ENCODE measurements at regions not wholly inside any gene's neighbourhood (a gene's known extent, or its start where the extent isn't known, plus 50 kb on each side); places are given as distances from the start of the nearest gene placed in this dataset.

DNA sequence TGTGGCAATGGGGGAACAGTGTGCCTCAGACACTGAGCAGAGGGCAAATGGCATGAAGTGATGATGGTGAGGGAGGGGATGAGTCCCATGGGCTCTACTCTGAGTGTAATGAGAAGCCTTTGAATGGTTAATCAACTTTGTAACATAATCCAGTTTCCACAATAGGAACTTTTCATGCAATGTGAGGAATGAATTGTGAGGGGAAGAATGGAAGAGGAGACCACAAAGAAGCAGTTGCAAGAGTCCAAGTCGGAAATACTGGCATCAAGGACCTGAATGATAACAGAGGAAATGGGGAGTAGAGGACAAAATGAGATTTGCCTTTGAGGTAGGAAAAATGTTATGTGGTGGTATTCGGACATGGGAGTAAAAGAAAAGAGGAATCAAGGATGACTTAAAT lies 476.9 kb upstream of the PRICKLE1 start:
- intact Hi-C loops (cut with DNase I, micrococcal nuclease), result no loop called here
- DNase-seq (no peak), ATAC-seq (no peak)

DNA sequence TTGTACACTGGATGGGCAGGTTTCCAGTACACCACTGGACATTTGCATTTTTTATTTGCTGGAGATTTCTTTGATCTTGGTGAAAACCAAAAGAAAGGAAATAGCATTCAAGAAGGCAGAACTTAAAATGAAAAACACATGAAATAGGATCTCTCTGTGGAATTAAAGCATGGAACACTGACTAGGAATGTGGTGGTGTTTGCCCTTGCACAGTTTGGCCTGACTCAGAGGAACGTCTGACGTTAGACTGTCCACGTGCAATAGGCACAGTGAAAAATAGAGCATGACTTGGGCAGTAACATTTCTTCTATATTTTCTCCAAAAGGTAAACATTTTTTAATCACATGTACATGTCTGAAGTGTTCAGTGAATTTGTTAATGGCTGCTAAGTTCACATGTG lies 474.1 kb upstream of the PRICKLE1 start:
- ATAC-seq (no peak), DNase-seq (no peak)
- intact Hi-C loops (cut with DNase I, micrococcal nuclease), result no loop called here

DNA sequence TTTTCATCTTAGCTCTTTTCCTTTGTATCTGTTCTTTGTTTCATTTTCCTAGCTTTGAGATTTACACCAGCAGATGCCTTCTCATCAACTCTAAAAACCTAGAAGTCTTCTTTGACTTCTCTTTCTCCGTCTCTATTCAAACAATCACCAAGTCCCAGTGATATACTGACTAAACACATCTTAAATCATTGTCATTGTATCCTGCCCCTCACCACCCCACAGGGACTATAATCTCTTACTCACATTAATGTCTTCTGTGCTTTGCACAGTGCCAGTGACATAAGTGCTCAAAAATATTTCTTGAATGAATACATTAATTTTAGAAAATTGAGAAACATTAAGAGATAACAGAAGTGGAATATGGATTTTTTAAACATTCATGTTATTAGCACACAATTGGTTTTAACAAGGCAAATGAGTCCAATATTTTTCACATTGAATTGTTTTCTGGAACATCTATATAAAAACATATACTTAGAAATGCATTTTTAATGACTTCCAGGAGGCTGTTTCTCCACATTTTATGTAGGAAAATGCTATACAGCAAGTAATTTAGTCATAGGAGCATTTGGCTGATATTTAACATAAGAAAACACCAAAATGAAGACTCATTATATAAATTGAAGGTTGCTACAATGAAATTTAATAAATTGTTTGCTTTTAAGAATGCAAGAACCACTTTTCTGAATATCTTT lies 472.8 kb upstream of the PRICKLE1 start:
- ATAC-seq (no peak), DNase-seq (no peak)
- intact Hi-C loops (cut with DNase I, micrococcal nuclease), result no loop called here

DNA sequence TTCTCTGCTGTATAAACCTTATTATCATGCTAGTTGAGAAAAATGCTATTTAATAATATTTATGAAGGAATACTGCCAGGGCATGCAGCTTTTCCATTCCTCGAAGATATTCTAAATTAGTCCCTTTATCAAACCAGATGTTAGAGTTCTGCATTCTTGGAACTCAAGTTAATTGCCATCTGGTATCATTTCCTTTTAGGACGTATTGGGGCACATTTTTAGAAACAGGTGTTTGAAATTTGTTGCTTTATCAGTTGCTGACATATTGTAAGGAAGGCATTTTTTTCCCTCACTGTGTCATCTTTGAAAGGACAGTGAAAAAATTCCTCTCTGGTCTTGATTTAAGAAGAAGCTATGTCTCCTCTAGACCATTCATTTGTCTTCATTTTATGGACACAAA lies 471.2 kb upstream of the PRICKLE1 start:
- no peak for DNase-seq

DNA sequence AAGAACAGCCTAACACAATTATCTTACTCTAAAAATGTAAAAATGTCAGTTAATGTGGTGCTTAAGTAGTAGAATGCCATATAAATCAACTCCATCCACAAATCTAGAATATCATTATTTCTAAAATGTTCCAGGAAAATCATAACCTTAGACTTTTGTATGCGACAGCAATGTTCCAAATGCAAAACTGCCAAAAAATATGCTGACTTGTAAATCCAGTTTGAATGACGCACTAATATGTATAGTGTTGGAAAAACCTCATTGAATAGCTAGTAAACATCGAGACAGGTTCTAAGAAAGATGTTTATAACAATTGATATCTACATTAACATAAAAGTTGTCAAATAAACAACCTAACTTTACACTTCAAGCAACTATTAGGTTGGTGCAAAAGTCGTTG lies 469.1 kb upstream of the PRICKLE1 start:
- DNase-seq, result no peak
- no peak for ATAC-seq
- intact Hi-C loops (cut with DNase I, micrococcal nuclease), result no loop called here

More for the DNA sequence above, 471.2 kb upstream of the PRICKLE1 start:
- ATAC-seq, result no peak
- intact Hi-C loops (cut with DNase I, micrococcal nuclease), result no loop called here

DNA sequence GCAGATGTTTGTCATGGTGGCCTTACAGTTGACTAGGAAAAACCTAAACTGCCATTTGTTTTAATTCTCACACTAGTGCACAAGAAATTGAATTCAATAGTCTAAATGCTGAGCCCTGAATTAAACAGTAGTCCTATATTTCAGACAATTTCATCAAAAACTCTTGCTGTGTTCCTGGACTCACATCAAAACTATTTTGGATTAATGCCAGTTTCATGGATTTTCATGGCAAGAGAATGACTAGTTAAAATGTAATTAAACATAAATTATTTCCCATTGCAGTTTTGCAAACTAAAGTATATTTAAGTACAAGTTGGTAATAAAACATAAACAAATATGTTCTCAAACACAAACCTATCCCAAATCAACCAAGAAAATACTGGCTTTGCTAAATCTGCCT lies 468.0 kb upstream of the PRICKLE1 start:
- ATAC-seq (no peak), DNase-seq (no peak)
- intact Hi-C loops (cut with DNase I, micrococcal nuclease), result no loop called here

DNA sequence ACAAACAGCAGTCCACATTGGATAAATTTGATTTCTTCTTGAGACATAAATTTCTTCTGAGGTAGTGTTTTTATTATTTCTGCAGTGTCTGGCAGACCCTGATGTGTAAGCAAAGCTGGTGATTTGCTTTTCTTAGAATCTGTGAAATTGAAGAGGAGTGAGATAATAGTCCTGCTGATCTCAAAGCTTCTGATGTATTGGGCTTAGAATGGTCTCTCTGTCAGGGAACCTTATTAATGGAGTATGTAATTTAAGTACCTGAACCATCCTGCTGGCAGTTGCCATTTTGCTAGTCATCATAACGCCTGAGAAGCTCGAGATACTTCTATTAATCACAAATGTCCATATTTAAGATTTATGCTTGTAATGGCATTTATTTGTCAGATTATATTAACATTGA lies 464.5 kb upstream of the PRICKLE1 start:
- intact Hi-C loops (cut with DNase I, micrococcal nuclease), result no loop called here
- DNase-seq, result no peak
- no peak for ATAC-seq

DNA sequence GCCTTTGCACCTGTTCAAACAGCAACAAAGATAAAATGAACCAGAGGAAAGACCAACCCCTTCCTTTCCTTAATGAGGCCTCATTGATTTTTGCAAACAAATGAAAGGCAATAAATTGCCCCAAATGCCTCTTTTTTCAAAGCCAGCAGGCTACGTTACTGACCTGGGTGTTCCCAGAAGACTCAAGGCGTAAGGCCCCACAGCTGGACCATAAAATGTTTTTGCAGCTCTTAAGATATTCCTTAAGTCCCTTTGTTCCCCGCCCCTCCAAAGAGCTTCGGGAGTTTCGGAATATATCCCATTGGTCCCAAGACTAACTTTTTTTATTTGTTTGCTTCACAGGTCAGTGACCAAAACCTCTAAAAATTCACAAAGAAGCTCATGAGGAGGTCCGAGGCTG lies 462.9 kb upstream of the PRICKLE1 start:
- intact Hi-C loops (cut with DNase I, micrococcal nuclease), result no loop called here
- ATAC-seq, result no peak
- DNase-seq, result no peak

DNA sequence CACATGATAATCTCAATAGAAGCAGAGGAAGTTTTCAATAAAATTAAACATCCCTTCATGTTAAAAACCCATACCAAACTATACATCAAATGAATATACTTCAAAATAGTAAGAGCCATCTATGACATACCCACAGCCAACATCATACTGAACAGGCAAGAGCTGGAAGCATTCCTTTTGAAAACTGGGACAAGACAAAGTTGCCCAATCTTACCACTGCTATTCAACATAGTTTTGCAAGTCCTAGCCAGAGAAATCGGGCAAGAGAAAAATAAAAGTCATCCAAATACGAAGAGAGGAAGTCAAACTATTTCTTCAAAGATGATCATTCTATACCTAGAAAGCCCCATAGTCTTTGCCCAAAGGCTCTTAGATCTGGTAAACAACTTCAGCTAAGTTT lies 454.7 kb upstream of the PRICKLE1 start:
- ATAC-seq, result no peak
- intact Hi-C loops (cut with DNase I, micrococcal nuclease), result no loop called here

DNA sequence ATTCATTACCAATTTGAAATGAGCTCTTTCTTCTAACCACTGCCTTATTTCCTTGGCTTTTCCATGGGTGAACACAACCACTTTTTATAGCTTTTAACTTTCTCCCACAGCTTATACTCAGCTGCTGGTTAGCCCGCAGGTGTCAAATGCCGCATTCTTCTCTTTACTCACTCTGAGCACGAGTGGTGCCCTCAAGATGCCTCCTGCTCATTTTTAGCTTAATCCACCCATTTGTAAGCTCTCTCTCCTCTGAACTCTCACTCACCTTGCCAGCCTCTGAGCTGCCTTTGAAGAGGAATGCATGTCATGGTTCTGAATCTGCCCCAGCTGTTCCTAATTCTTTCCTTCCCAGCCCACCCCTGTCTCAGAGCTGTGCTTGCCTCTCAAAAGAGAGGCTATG lies 449.4 kb upstream of the PRICKLE1 start:
- intact Hi-C loops (cut with DNase I, micrococcal nuclease), result no loop called here
- no peak for ATAC-seq
- no peak for DNase-seq

More for the DNA sequence above, 454.7 kb upstream of the PRICKLE1 start:
- no peak for DNase-seq

DNA sequence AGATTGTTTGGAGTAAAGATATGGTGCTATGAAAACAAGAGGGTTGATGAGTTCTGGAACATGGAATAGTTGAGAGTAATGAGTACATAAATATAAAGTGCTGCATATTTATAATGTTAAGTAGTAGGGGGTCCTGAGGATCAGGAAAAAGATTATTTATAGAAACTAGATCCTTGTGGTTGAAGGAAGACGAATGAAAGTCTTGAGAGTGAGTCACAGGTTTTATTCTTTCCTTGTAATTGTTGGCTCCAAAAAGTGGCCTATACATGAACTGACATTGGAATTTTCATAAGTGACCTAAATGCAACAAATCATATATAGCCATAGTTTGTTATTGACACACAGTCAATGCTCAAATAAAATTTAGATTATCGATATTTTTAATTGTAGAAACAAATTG lies 440.4 kb upstream of the PRICKLE1 start:
- DNase-seq, result no peak
- ATAC-seq, result no peak
- intact Hi-C loops (cut with DNase I, micrococcal nuclease), result no loop called here

DNA sequence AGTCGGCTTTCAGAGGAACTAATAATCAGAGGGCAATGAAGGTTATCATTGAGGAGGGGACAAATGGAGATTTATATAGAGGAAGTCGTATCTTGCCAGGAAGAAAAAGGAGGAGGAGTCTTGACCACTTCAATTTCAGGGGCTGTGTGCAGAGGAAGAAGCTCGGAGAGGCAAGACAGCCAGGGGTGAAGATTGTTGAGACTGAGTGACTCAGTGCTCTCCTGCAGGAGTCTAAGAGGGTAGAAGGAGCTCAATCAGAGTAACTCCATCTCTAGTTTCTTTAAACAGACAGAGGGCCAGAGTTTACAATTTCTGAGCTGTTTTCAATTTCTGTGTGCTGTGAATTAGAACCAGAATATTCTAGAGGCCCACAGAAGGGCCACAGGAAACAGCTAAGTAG lies 439.3 kb upstream of the PRICKLE1 start:
- no peak for ATAC-seq
- intact Hi-C loops (cut with DNase I, micrococcal nuclease), result no loop called here
- no peak for DNase-seq

DNA sequence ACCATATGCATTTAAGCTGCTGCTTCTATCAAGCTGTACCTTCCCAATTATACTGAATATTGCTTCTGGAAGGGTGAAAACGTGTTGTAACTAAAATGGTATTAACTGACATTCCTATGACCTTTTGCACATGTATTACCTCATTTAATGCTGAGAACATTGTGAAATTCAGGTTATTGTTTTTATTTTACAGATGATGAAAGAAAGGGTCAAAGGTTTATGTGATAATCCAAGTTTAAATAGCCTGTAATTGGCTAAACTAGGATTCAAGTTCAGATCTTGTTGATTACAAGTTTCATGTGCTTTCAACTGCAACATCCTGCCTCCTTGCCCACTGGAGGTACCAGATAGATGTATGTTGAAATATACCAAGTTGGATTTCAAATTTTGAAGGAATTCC lies 433.3 kb upstream of the PRICKLE1 start:
- intact Hi-C loops (cut with DNase I, micrococcal nuclease), result no loop called here
- DNase-seq (no peak), ATAC-seq (no peak)

DNA sequence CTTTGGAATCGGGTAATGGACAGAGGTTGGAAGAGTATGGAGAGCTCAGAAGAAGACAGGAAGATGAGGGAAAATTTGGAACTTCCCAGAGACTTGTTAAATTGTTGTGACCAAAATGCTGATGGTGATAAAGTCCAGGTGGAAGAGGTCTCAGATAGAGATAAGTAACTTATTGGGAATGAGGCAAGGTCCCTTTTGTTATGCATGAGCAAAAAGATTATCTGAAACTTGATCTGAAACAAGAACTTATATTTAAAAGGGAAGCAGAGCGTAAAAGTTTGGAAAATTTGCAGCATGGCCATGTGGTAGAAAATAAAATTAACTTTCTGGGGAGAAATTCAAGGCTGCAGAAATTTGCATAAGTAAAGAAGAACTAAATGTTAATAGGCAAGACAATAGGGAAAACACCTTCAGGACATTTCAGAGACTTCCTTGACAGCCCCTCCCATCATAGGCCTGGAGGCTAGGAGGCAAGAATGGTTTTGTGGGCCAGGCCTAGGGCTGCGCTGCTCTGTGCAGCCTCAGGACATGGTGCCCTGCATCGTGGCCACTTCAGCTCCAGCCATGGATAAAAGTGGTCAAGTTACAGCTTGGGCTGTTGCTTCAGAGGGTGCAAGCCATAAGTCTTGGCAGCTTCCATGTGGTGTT lies 425.7 kb upstream of the PRICKLE1 start:
- ATAC-seq, result no peak
- intact Hi-C loops (cut with DNase I, micrococcal nuclease), result no loop called here
- no peak for DNase-seq

DNA sequence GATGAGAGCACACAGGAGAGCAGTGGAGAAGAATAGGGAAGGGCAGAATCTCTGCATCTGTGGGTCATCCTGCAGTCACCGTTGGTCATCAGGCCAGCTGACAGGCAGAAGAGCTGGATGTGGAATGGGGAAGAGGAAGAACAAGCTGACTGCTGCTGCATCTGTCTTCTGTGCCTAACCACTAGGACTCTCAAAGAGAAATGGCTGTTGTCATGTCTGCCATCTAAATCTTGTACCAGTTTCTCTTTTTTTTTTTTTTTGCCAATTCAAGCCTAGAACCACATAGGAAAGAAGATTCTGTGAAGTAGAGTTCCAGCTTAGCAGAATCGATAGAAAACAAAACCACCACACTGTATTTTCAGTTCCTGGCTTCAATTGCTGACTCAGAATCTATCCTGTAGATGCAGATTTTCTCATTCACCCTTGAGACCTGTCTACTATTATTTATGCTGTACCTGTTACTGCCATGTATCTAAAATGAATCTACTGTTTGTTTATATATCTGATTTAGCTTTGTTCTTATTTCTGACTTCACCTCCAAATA lies 421.9 kb upstream of the PRICKLE1 start:
- DNase-seq (no peak), ATAC-seq (no peak)
- intact Hi-C loops (cut with DNase I, micrococcal nuclease), result no loop called here

DNA sequence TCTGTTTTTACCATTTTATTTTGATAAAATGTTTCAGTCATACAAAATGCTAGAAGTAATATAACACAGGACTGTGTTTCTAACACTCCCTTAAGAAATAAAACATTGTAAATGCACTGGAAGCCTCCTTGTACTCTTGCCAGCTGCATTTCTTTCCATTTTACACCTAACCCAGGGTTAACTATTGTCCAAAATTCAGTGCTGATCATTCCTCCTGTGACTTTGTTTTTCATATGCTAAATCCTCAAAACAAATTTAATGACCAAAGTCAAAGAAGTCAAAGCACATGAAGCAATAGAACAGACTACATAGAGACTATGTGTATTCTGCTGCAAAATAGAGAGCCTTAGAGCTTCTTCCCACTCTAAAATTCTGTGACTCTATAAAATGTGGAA lies 420.3 kb upstream of the PRICKLE1 start:
- DNase-seq, result no peak
- intact Hi-C loops (cut with DNase I, micrococcal nuclease), result no loop called here
- ATAC-seq, result no peak

DNA sequence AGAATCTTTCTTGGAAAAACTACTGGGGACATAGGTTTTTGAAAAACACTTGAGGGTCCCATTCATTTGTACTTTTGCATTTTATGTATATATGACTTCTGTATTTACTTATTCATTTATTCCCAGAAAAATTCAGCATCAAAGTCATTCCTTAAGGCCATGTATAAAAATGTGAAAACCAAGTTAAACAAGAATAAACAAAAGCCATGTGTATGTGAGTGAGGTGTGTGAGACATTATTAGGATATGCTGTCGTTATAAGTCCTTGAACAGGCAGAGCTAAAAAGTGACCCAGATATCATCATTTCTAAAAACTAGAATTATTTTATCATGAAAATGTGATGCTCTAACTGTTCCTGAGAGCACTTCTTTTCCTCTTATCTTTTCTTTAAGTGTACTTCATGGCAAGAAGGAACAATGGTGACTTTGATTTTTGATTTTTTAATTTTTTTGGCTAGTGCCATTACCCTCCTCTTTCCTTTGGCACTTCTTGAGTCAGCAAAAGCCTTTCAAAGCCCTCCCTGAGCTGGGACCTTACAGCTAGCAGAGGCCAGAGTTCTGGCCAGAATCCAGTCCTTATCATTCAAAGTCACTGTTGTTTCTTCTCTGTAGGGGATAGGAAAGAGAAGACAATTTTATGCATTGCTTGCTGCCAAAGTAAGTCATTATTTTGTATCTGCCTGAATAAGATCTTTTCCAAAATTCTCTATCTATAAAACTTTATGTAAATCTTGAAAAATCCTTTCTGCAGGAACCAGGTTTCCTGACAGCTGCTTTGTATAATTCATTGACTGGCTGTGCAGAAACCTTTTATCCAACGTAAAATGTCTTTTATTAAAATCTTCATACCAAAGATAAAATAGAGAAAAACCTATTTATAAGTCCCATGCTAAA lies 419.7 kb upstream of the PRICKLE1 start:
- intact Hi-C loops (cut with DNase I, micrococcal nuclease), result no loop called here
- no peak for ATAC-seq

DNA sequence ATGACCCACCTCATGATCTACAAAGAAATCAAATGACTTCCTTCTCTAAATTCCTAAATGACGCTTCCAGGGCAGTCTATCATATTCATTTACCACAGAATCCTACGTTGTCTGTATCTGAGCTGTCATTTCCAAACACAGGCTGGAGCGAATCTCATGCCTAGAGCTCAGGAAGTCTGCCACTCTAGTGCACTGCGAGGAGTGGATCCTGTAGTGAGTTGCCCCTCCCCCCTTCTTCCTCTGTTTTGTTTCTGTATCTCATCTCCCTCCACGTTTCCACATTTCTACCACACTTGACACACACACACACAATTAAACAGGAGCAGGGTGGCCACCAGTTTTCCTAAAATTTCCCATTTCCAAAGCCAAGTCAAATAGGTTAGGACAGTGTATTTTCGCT lies 415.4 kb upstream of the PRICKLE1 start:
- ATAC-seq (no peak), DNase-seq (no peak)
- intact Hi-C loops (cut with DNase I, micrococcal nuclease), result no loop called here

More for the DNA sequence above, 419.7 kb upstream of the PRICKLE1 start:
- DNase-seq, result no peak

DNA sequence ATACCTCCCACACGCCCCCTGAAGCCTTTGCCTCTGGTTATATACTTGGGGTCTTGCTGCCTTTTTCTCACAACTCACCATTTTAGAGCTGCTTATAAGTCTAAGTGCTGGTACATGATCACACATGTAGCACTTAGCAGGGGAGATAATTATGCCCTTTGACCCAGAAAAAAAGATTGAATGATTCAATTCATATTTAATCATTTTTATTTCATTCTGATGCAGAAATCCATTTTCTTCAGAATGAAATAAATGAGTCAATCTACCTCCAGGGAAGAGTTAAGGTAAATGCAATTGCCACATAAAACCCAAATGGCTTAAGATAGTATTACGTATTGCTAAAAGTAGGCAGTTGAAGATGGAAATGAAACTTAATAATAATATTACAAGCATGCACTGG lies 414.6 kb upstream of the PRICKLE1 start:
- intact Hi-C loops (cut with DNase I, micrococcal nuclease), result no loop called here
- DNase-seq (no peak), ATAC-seq (no peak)

Data from left colon (tissue), 2 donors.